H9 (cell line): ENCODE measurements at regions not wholly inside any gene's neighbourhood (a gene's known extent, or its start where the extent isn't known, plus 50 kb on each side); places are given as distances from the start of the nearest gene placed in this dataset.

Experiments
- DNase-seq: peaks from one replicate; pipeline ENCODE4 v3.0.0-alpha.2; 2017
- H2AFZ ChIP-seq: one replicate; pipeline ENCODE4 v1.6.1; 2013; ENCODE audit warnings: mild to moderate bottlenecking, low read length, control low read depth, moderate library complexity
- H2AK5ac ChIP-seq: 2 replicates; pipeline ENCODE4 v1.6.1; 2013; ENCODE audit warnings: low read length, control low read depth, mixed read lengths; ENCODE audit not compliant: insufficient read length
- H2BK120ac ChIP-seq: one replicate; pipeline ENCODE4 v1.6.1; 2013; ENCODE audit warnings: low read depth, mild to moderate bottlenecking, low read length, control low read depth, inconsistent platforms; ENCODE audit not compliant: poor library complexity, severe bottlenecking
- H2BK12ac ChIP-seq: 2 replicates; pipeline ENCODE4 v1.6.1; 2013; ENCODE audit warnings: low read length, control low read depth, mixed read lengths, low read depth; ENCODE audit not compliant: insufficient read length
- H2BK15ac ChIP-seq: 2 replicates; pipeline ENCODE4 v1.6.1; 2013; ENCODE audit warnings: low read depth, low read length, control low read depth
- H2BK20ac ChIP-seq: one replicate; pipeline ENCODE4 v1.6.1; 2013; ENCODE audit warnings: low read depth, mild to moderate bottlenecking, low read length, control low read depth, inconsistent platforms; ENCODE audit not compliant: poor library complexity, severe bottlenecking
- H2BK5ac ChIP-seq: 2 replicates; pipeline ENCODE4 v1.6.1; 2013; ENCODE audit warnings: low read length, control low read depth, mixed read lengths; ENCODE audit not compliant: insufficient read length
- H3K14ac ChIP-seq: 2 replicates; pipeline ENCODE4 v1.6.1; 2013; ENCODE audit warnings: low read length, control low read depth; ENCODE audit not compliant: insufficient read depth
- H3K18ac ChIP-seq: 2 replicates; pipeline ENCODE4 v1.6.1; 2013; ENCODE audit warnings: low read depth, mild to moderate bottlenecking, mixed read lengths, low read length, control low read depth; ENCODE audit not compliant: insufficient read length
- H3K23ac ChIP-seq: 2 replicates; pipeline ENCODE4 v1.6.1; 2013; ENCODE audit warnings: low read length, control low read depth, mixed read lengths, low read depth; ENCODE audit not compliant: insufficient read length
- H3K23me2 ChIP-seq: 2 replicates; pipeline ENCODE4 v1.6.1; 2013; ENCODE audit warnings: low read depth, mild to moderate bottlenecking, mixed read lengths, low read length, control low read depth; ENCODE audit not compliant: insufficient read length, poor library complexity, severe bottlenecking
- H3K27ac ChIP-seq: 2 replicates; pipeline ENCODE4 v1.5.1; 2013; ENCODE audit warnings: low read length, control low read depth, mixed read lengths, low read depth; ENCODE audit not compliant: insufficient read length
- H3K27me3 ChIP-seq: 2 replicates; pipeline ENCODE4 v1.6.1; 2013; ENCODE audit warnings: low read length, control low read depth, inconsistent platforms; ENCODE audit not compliant: insufficient read depth
- H3K4ac ChIP-seq: 2 replicates; pipeline ENCODE4 v1.6.1; 2013; ENCODE audit warnings: low read depth, mild to moderate bottlenecking, control low read depth, inconsistent platforms, low read length, moderate library complexity
- H3K4me1 ChIP-seq: 2 replicates; pipeline ENCODE4 v1.6.1; 2013; ENCODE audit warnings: low read length, control low read depth, inconsistent platforms; ENCODE audit not compliant: insufficient read depth
- H3K4me2 ChIP-seq: 2 replicates; pipeline ENCODE4 v1.6.1; 2013; ENCODE audit warnings: low read length, control low read depth, mixed read lengths; ENCODE audit not compliant: insufficient read length, insufficient read depth
- H3K56ac ChIP-seq: 2 replicates; pipeline ENCODE4 v1.6.1; 2013; ENCODE audit warnings: low read depth, mild to moderate bottlenecking, mixed read lengths, low read length, control low read depth; ENCODE audit not compliant: insufficient read length
- H3K79me1 ChIP-seq: 2 replicates; pipeline ENCODE4 v1.6.1; 2013; ENCODE audit warnings: low read depth, mild to moderate bottlenecking, moderate library complexity, low read length, control low read depth, inconsistent platforms; ENCODE audit not compliant: insufficient read depth, poor library complexity, severe bottlenecking
- H3K79me2 ChIP-seq: 2 replicates; pipeline ENCODE4 v1.6.1; 2013; ENCODE audit warnings: low read length, control low read depth, inconsistent platforms; ENCODE audit not compliant: insufficient read depth
- H3K9ac ChIP-seq: 2 replicates; pipeline ENCODE4 v1.6.1; 2013; ENCODE audit warnings: low read length, control low read depth, mixed read lengths; ENCODE audit not compliant: insufficient read length; ENCODE audit errors: extremely low read depth
- H3K9me3 ChIP-seq: one replicate; pipeline ENCODE4 v1.6.1; 2013; ENCODE audit warnings: low read depth, low read length, inconsistent platforms; ENCODE audit not compliant: control insufficient read depth
- H3T11ph ChIP-seq: one replicate; pipeline ENCODE4 v1.6.1; 2013; ENCODE audit warnings: mild to moderate bottlenecking, low read length, control low read depth, inconsistent platforms
- H4K20me1 ChIP-seq: one replicate; pipeline ENCODE4 v1.6.1; 2013; ENCODE audit not compliant: control insufficient read depth, insufficient read length, insufficient read depth
- H4K5ac ChIP-seq: 2 replicates; pipeline ENCODE4 v1.6.1; 2013; ENCODE audit warnings: low read depth, mild to moderate bottlenecking, mixed read lengths, low read length, control low read depth; ENCODE audit not compliant: insufficient read length
- H4K8ac ChIP-seq: replicated peaks from 2 replicates; pipeline ENCODE4 v1.6.1; 2013; ENCODE audit warnings: low read length, control low read depth, mixed read lengths, low read depth; ENCODE audit not compliant: insufficient read length
- H4K91ac ChIP-seq: 2 replicates; pipeline ENCODE4 v1.6.1; 2013; ENCODE audit warnings: low read depth, mild to moderate bottlenecking, moderate library complexity, mixed read lengths, low read length, control low read depth; ENCODE audit not compliant: insufficient read length
- H3K27ac Mint-ChIP-seq, 3 experiments: 2 replicates in 2 of 3; 3 replicates in 1 of 3; pipeline ENCODE4 v1.8.0; 2020 to 2021; ENCODE audit warnings: mixed read lengths in 3 of 3, mild to moderate bottlenecking in 1 of 3, moderate library complexity in 1 of 3
- H3K27me3 Mint-ChIP-seq: 2 replicates; pipeline ENCODE4 v1.8.0; 2021; ENCODE audit warnings: low read depth, mild to moderate bottlenecking, moderate library complexity, mixed read lengths
- H3K36me3 Mint-ChIP-seq, 3 experiments: 2 replicates in 2 of 3; 3 replicates in 1 of 3; pipeline ENCODE4 v1.8.0; 2020 to 2021; ENCODE audit warnings: low read depth in 3 of 3, mixed read lengths in 3 of 3; ENCODE audit not compliant: insufficient read depth in 1 of 3
- H3K4me1 Mint-ChIP-seq, 2 experiments: 2 replicates each; pipeline ENCODE4 v1.8.0; 2020; ENCODE audit warnings: mixed read lengths in 2 of 2
- H3K4me3 Mint-ChIP-seq, 2 experiments: 2 replicates in 1 of 2; 3 replicates in 1 of 2; pipeline ENCODE4 v1.8.0; 2020 to 2021; ENCODE audit warnings: mild to moderate bottlenecking in 2 of 2, mixed read lengths in 2 of 2, moderate library complexity in 1 of 2
- H3K9me3 Mint-ChIP-seq, 2 experiments: 2 replicates in 1 of 2; 3 replicates in 1 of 2; pipeline ENCODE4 v1.8.0; 2020; ENCODE audit warnings: mild to moderate bottlenecking in 2 of 2, mixed read lengths in 2 of 2, moderate library complexity in 1 of 2
- WGBS: extraction: QIAGEN DNeasy Blood & Tissue Kit; methylation state at CpG from one replicate; pipeline ENCODE4 v1.1.7; 2013; ENCODE audit warnings: missing lambda C conversion rate, low lambda C conversion rate, mixed read lengths; ENCODE audit not compliant: insufficient read length; ENCODE audit errors: extremely low coverage; 5-methylcytosine and 5-hydroxymethylcytosine counted together
- TF ChIP-seq, protein P1 (sequence below): fragments of 200-600 bp; sonication (generic); conservative IDR thresholded peaks from 3 replicates; pipeline ENCODE4 v1.8.0; 2021; ENCODE audit warnings: antibody characterized with exemption, mild to moderate bottlenecking

DNA sequence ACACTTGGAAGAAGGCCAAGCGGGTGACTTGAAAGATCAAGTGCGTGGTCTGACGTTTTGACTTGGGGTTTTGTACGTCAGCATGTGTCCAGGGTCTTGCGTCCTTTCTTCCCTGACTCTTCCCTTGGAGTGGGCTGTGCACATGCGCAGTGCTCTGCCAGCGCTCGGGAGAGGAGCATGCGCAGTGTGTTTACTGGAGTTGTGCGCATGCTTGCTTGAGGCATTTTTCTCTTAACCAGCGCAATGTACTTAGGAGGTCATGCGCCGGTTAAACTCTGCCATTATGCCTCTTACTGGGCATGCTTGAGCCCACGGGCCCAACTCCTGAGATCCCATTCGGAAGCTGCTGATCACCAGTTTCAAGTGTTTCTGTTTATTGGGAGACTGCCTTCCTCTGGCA is 242.5 kb upstream of the AJAP1 start:
- no peak overlapping the region for H4K5ac ChIP-seq
- no peak overlapping the region for H2BK5ac ChIP-seq
- Mint-ChIP-seq H3K27ac (no peak overlapping the region), H3K27me3 (peaks cover 4% of the 10 kb centered on the region), H3K4me1 (peaks cover 13% of the 10 kb centered on the region in 2 experiments), H3K9me3 (peaks cover 4 to 7% of the 10 kb centered on the region in 2 experiments; a peak in 4 of 5 replicates), H3K36me3 (peaks cover 0 to 6% (median 0%) of the 10 kb centered on the region in 3 experiments; a peak in 2 of 7 replicates), H3K4me3 (no peak overlapping the region)
- no peak overlapping the region for H3K4me2 ChIP-seq
- H2BK12ac ChIP-seq: no peak overlapping the region
- H2BK20ac ChIP-seq: no peak overlapping the region
- WGBS: no CpG with 5 or more reads among the region's 15 CpGs
- H4K91ac ChIP-seq: no peak overlapping the region
- no peak overlapping the region for H2BK120ac ChIP-seq
- no peaks in the 10 kb centered on the region for H3K79me1 ChIP-seq
- H3K9ac ChIP-seq: no peak overlapping the region
- H3K23me2 ChIP-seq: no peaks in the 10 kb centered on the region
- H3K4me1 ChIP-seq: peaks cover 6% of the 10 kb centered on the region; the same call in 1 of the 2 replicates
- H3K9me3 ChIP-seq: no peaks in the 10 kb centered on the region
- no peak overlapping the region for H3K23ac ChIP-seq
- no peak overlapping the region for H3K14ac ChIP-seq
- H3K27me3 ChIP-seq: no peaks in the 10 kb centered on the region
- no peak overlapping the region for H3T11ph ChIP-seq
- H2BK15ac ChIP-seq: no peak overlapping the region
- no peaks in the 10 kb centered on the region for H4K20me1 ChIP-seq
- no peak overlapping the region for H2AFZ ChIP-seq
- TF ChIP-seq, protein P1, sequence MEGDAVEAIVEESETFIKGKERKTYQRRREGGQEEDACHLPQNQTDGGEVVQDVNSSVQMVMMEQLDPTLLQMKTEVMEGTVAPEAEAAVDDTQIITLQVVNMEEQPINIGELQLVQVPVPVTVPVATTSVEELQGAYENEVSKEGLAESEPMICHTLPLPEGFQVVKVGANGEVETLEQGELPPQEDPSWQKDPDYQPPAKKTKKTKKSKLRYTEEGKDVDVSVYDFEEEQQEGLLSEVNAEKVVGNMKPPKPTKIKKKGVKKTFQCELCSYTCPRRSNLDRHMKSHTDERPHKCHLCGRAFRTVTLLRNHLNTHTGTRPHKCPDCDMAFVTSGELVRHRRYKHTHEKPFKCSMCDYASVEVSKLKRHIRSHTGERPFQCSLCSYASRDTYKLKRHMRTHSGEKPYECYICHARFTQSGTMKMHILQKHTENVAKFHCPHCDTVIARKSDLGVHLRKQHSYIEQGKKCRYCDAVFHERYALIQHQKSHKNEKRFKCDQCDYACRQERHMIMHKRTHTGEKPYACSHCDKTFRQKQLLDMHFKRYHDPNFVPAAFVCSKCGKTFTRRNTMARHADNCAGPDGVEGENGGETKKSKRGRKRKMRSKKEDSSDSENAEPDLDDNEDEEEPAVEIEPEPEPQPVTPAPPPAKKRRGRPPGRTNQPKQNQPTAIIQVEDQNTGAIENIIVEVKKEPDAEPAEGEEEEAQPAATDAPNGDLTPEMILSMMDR: no peak
- no peak overlapping the region for H3K18ac ChIP-seq
- no peaks in the 10 kb centered on the region for H3K79me2 ChIP-seq
- no peak overlapping the region for H3K56ac ChIP-seq
- no peak for DNase-seq
- no peak overlapping the region for H3K27ac ChIP-seq
- no peak overlapping the region for H4K8ac ChIP-seq
- no peak overlapping the region for H2AK5ac ChIP-seq
- H3K4ac ChIP-seq: no peak overlapping the region
